ENCODE measurements at regions not wholly inside any gene's neighbourhood (a gene's known extent, or its start where the extent isn't known, plus 50 kb on each side); places are given as distances from the start of the nearest gene placed in this dataset.

DNA sequence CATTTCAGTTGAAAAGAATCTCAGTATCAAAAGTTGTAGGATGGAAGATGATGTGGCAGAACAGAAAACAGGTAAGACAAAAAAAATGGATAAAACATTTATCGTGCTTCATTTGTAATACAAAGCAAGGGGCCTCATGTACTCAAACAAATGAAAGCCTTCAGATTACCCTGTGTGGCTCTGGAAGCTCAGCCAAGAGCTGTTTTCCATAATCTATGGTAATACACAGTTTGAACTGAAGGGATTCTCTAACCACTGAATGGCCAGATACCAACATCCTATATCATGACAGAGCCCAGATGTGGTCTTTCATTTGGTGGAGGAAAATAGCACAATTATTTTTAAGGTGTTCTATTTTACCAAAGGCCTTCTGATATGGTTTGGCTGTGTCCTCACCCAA lies 272.1 kb upstream of the RND3 start:
- DNase-seq: peak; percentile 17 to 53

DNA sequence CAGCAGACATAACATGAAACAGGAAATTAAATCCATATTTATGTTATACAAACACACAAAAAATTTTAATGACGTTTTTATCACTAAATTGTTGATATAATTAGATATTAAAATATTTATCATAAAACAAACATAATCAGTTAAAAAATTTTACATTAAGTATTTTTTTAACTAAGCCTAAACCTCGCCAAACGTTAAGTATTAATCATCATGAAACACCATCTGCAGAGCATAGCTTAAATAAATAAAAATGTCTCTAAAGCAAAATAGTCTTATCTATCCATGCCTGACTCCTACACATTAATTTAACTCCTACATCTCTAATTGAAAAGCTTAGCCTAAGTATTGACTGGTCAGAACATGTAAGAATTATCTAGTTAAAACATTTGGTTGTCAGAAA lies 271.6 kb upstream of the RND3 start:
- no peak for DNase-seq

DNA sequence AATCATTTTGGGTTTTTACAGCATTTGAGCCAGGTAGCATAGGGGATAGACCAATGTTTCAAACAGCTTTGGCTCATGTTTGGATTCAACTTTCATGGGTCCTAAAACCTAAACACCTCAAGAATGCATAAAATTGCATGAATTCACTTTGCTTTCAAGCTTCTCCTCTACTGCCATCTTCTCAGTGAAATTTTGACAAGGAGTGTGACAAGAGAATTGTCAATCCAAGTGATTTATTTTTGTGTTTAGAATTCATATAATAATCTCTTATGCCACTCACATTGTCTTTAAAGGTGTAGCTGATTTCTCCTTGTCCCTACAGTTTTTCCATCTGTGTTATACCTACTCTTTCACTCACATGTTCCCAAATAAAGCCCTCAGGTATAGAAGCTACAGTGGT lies 264.8 kb upstream of the RND3 start:
- no peak for DNase-seq

DNA sequence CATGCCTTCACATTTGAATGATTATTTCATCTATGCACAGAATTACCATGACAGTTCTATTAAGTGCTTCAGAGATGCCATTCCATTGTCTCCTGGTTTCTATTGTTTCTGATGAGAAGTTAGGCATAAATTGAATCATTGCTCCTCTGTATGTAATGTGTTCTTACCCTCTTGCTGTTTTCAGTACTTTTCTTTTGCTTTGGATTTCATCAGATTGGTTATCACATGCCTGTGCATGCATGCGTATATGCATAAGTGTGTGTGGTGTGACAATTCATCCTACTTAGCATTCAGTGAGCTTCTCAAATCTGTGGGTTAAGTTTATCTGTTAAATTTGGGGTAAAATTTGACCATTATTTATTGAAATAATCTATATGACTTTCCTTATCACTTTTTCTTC lies 263.3 kb upstream of the RND3 start:
- DNase-seq: no peak

DNA sequence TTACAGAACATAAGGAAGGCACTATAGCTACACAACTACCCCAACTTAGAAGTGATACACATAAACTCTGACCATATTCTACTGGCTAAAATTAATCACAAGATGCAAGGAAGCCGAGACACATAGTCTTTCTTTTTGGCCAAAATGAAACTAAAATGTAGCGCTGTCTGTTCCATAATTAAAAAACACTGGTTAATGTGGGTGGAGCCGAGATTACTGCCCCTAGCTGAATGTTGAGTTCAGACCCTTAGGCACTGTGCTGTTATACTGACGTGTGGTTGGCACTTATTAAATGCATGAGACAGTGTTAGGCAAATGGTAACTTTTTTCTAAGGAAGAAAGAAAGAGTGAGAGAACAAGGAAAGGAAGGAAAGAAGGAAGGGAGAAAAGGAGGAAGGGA lies 254.6 kb upstream of the RND3 start:
- DNase-seq: no peak

DNA sequence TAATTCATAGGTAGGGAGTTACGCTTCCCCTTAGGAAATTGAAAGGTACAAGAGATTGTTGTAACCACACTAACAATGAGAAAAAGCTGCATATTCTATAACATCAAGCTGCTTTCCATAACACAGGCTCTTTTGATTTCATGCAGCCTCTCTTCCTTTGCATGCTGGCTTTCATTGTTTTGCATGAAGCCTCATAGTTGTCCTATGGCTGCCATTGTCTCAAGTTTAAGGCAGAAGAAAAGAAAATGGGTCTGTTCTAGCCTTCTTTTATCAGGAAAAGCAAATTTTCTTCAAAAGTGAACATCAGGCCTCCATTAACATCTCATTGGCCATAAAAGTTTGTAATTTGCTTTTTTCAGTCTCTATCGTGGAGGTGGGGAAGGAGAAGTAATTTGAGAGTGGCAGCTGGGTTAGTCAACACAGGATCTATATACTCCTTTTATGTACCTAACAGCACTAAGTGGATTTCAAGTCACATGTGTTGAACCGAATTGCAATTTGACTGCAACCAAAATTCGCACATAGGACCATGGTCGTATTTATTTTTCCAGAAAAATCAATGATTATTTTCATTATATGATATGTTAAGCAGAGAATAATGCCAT lies 248.5 kb upstream of the RND3 start:
- peak; percentile 62 to 67 for DNase-seq

DNA sequence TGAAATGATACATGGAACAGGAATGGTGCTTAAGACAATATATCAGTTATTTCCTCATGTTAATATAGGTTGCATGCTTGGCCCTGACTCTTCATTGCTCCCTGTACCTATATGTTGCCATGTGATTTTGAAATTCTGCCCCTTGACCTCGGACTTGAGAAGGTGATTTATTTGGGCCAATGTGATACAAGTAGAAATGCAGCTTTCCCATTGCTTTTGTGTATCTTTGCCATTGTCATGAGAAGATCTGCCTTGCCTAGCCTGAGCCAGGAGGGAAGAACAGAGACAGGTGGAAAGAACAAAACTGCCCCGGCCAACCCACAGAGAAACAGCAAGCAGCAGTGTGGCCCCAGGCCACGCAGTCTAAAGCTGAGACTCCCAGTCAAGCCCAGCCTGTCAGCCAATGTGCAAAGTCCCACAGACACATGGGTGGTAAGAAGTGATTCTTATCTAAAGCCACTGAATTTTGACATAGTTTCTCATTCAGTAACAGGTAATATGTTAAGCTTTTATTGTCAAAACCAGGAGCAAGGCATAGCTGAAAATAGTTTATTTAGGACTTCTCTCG lies 245.7 kb upstream of the RND3 start:
- no peak for DNase-seq

DNA sequence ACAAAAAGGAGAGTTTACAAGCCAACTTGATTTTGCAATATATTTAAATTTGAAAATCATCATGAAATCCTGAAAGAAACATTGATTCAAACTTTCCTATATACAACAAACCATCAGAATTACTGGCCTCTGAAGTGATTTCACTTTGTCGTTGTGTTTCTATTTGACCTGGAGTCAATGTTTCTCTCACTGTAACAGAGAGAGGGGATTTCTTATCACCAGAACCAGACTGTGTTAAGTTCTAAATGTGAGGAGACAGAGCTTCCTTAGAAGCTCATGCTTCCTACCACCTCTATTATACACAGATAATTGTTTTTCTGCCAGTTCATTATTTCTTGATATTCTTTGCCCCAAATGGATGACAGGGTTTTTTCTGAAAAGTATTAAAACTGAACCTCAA lies 245.0 kb upstream of the RND3 start:
- no peak for DNase-seq

DNA sequence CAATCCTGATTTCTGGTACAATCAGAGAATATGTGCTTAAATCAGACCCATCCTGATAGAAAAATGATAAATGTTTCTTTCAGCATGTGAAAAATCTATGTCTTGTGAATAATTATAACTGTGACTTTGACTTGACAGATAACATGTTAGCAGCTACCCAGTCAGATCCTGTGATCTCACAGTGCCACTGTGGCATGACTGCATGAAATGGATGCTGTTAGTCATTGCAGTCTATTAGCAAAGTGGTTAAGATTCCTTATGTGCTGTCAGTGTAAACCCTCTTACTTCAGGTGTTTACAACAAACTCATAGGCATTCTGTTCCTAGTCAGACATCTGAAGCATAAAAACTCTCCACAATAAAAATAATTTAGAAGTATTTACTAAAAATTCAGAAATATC lies 244.6 kb upstream of the RND3 start:
- DNase-seq: no peak

DNA sequence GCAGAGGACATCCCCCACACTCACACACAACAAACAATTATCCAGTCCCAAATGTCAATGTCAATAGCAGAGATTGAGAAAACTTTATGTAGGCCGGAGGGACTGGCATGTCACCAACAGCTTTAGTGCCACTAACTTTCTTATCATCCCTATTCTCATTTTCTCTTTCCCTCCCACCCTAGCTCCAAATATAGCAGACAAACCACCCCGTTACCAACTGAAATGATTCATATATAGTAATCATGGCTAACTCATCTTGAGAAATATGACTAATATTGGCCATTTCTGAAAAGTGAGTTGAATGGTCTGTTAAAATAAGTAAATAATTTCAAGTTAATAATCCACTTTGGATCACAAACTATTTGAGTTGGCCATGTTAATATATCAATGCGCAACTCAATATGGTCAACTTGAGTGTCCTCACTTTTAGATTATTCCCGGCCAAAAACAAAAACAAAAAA lies 242.1 kb upstream of the RND3 start:
- no peak for DNase-seq

DNA sequence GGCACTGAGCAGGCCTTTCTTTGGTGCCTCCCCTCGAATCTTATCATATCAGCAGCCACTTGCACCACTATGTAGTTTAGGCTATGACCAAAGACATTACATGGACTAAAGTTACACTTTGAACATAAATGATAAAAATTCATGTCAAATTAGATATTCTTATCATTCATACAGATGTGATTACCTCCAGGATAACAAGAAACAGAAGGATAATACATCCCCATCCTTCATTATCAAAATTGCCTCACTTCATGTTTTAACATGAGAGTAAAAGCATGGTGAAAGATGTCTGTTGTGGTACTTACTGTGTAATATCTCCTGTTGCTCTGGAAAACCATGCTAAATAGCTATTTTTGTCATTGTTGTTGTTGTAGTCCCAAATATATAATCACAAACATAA lies 230.8 kb upstream of the RND3 start:
- no peak for DNase-seq

DNA sequence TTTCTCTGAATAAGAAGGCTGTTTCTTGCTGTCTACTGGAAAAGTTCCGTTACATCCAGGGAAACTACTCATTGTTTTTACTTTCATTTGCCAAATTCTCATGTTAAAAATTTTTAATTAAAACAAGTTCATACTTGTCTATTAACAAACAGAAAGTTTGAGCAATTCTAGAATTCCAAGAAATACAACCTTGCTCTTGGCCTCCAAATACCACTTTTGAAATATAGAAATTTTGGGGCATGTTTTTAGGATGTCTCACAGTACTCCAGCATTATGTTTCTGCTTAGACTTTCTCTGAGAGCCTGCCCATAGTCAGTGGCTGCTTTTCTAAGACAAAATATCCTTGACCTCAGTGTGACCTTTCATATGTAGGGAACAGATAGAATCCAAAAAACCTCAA lies 228.7 kb upstream of the RND3 start:
- no peak for DNase-seq

DNA sequence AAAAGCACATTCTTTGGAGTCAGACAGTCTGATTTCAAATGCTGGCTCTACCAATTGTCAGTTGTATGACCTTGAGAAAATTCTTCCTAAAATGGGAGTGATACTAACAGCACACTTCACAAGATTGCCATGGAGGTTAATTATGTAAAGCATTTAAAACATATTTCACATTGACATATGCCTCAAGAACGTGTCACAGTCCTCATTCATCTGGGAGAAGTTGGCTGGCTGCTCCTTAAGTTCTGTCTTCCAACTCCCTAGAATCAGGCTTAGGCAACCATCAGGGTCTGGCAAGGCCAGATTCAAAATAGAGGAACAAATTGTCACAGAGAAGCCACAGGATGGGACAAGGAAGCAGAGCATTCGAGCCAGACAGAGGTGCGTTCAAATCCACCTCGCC lies 228.0 kb upstream of the RND3 start:
- no peak for DNase-seq

DNA sequence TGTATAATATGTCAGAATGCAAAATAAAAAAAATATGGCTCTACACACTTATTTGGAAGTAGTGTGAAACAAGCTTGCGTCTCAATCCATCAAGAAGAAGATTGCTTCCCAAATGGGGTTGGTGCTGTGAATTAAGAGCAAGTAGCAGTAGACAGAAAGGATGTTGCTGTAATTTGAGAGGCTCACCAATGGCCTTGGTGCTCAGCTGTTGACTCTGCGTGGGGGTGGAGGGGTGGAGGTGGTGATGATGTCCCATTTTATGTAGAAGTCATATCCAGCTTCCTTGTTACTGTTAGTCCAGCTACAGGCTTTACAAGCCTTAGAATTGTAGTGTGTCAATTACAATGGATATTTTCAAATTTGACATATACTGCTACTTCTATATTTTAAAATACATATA lies 223.4 kb upstream of the RND3 start:
- no peak for DNase-seq

DNA sequence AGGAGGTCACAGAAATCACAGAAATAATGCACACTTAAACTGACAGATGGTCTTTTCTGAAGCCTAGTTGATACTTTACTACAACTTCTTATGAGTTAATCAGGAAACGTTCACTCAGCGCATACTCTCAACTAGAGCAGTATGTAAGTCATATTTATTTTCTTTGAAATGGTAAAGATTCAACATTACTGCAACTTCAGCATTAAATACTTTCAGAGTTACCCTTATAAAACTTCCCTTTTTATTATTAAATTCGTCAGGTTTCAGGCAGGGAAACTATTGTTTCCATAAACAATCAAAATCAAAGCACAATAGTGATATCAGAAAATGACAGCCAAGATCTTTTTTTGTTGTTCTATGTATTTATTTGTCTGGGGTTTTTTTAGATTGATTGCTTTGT lies 222.6 kb upstream of the RND3 start:
- no peak for DNase-seq

DNA sequence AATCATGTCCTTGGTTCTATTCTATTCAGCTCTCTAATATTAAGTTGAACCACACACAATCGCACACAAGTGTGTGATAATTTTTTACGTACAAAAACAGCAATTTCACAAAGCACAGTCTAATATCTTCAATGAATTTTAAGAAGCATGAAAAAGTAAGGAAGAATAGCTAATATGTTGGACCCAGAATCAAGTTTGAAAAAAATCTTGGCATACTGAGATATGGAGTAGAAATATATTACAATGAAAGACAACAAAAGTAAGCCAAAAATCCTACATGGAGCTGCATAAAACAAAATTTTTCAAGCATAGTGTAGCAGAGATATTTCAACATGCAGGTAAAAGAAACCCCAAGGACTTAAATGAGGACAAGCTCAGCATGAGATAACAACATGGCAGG lies 219.1 kb upstream of the RND3 start:
- no peak for DNase-seq

DNA sequence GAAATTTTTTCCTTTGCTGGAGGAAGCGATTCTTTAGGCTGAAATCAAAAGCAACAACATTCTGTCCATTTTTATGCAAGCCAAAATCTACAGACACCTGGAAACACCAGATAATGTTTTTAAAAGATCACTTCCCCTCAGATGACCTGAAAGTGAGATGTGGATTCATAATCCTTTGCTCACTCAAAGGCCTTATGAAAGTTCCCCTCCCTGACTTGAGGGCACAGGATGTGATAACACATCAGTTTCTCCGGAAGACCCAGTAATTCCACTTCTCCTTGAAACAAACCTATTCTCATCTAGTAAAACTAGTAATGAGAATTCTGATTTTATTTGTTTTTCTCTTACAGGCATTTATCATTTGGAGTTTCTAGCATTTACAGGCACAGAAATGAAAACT lies 218.3 kb upstream of the RND3 start:
- DNase-seq: no peak

DNA sequence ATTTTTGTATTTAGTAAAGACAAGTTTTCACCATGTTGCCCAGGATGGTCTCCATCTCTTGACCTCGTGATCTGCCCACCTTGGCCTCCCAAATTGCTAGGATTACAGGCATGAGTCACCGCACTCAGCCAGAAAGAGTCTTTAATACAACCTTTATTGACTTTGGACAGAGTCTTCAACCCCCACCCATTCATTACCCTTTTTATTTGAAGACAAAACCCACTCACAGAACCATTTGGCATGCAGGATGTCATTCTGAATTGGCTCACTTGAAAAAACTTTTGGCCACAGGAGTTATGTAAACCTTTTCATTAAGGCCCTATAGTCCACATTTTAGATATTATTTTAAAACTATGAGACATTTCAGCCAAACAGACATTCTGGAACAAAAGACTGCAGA lies 217.9 kb upstream of the RND3 start:
- DNase-seq: no peak

DNA sequence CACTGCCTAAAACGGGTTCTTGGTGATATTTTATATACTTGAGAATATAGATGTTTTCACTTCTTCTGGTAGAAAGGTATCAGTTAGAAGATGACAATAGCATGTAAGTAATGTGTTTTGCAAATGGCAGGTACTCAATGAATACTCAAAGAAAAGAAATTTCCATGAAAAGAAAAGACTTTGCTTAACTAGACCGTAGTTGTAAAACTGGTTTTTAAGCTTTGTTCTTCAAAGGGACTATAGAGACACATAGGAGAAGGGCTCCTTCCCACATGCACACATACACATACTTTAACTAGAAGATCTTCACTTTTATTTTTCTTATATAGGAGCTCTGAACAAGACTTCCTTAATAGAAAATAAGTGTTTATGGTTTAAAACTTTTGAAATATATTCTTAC lies 215.3 kb upstream of the RND3 start:
- DNase-seq: no peak

DNA sequence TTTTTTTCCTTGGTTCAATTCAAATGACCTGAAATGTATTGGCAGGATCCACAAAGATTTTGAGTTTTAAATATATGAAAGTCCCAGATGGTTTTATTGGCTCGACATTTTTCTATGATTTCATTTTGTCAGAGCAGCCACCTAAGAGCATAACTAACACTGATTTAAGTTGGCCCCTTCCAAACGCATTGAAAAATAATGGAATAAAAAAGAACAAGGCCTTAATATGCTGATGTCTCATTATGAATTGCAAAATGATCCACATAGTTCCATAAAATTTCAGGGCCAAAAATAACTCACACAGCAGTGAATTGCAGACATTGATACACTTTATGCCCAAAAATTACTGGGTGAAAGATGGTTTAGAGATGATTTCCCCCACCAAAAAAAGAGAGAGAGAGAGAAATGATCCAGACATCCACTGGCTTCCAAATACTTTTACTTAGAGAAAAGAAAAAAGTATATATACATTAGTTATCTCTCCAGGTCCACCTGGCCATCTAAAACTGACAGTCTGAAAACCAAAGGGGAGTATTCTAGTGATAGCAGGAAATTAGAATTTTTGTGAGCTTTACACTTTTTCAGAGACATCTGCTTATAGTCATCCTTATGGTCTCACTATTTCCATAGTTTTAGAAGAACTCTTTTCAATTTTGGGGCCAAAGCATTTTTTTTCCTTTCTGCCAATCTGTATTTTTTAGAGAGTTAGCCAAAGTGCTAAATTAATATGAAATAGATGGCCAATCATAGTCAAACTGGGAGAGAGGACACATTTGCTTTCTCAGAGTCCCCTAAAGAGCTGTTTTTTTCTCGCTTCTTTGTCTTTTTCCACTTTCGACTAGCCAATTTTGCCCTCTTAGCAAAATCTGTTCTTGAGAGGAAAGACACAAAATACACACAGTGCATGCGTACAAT lies 213.5 kb upstream of the RND3 start:
- DNase-seq: no peak

DNA sequence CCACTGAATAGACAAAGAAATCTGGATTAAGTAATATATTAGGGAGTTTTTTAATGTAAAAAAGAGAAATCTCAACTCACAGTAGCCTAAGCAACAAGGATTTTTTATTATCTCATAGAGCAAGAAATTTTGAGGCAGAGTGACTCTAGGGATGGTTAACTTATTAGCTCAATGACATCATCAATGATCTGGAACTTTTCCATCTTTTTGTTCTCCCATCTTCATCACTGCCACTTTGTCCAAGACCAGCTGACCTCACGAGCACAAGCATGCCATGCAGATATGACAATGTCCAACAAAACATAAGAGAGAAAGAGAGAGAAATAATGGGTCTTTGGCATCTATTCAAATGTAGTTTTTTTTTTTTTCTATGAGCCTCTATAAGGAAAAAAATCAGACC lies 211.8 kb upstream of the RND3 start:
- no peak for DNase-seq

DNA sequence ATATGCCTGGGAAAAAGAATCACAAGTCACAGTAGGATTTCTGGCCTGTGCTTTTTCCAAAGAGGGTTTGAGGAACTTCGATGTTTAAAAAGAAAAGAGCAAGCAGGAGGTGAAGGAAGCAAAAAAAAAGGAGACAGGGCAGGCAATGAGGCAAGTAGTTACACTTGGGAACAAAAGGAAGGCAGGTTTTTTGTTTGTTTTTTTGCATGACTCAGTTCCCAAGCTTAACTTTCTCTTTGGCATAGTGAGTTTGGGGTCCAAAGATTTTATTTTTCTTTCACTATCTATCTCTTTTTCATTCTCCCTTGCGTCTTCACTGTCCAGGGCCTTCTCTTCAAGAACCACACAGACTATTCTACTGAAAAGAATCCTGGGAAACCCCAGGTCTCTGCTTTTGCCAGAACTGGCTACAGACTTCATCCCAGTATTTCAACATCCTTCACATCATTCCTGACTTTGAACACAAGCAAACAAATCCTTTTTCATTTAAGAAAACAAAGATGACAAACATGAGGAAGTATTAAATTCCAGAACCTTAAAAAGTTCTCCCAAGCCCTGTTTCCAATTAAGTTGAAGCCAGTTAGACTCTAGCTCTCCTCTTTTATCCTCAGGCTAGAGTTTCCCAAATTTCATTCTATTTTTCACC lies 210.7 kb upstream of the RND3 start:
- DNase-seq: no peak

DNA sequence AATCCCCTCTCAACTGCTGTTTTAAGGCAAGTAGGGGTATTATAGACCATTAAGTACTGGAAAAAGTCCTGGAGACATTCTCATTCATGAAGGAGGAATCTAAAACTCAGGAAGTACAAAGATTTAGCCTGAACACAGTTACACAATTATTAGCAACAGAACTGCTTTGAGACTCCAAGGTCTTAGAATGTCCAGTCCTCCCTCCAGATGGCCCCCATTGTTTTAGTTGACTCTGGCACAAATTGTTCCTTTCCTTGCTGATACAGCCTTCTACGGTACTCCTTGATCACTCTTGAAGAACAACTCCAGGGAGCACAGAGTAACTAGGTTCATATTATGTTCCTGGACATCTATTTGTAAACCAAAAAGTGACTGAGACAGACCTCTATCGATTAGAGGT lies 210.1 kb upstream of the RND3 start:
- DNase-seq: no peak

Data from NCI-H526 (cell line).